ENCODE measurements at regions not wholly inside any gene's neighbourhood (a gene's known extent, or its start where the extent isn't known, plus 50 kb on each side); places are given as distances from the start of the nearest gene placed in this dataset.

GRCh38 chr3:18837137-18837755, 311.1 kb upstream of the KCNH8 start:
- DNase-seq (ENCODE audit: extremely low read depth in 1 of 2, low read depth in 1 of 2) = no peak

DNA sequence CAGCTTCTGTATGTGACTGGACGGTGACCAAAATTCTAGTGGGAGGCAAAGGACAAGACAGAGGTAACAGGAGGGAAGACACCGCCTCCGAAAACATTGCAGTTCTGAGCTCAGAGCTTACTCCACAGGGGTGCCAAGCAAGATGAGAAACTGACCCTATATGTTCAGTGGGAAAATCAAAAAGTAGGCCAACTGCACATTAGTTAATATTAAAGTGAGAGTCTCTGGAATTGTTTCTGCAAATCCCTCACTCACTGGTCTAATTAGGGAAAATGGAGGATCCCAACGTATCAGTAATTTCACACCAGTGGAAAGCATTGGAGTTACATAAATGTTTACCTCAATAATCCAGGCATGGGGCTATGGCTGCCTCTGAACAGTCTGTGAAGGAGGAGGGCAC, 313.3 kb upstream of the KCNH8 start:
- no peak for DNase-seq (ENCODE audit: extremely low read depth in 1 of 2, low read depth in 1 of 2)

DNA sequence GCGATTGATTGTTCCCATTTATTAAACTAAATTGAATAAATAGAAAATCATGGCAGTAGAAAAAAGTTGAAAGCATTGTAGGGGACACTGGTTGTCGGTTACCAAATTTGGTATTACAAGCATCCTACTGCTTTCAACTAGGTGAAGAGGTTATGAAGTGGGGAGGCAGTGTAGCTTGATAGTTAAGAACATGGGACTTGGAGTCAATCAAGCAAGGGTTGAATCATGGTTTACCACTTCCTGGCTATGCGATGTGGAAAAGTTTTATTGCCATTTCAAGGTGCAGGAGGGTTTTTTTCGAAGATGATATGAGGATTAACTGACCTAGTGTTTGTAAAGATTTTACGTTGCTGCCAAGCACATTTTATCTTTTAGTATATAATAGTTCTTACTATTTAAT, 318.2 kb upstream of the KCNH8 start:
- DNase-seq (ENCODE audit: extremely low read depth in 1 of 2, low read depth in 1 of 2) = no peak

- DNase-seq (ENCODE audit: extremely low read depth in 1 of 2, low read depth in 1 of 2) = no peak
Measured at GRCh38 chr3:18828637-18829036, 319.7 kb upstream of the KCNH8 start.

DNA sequence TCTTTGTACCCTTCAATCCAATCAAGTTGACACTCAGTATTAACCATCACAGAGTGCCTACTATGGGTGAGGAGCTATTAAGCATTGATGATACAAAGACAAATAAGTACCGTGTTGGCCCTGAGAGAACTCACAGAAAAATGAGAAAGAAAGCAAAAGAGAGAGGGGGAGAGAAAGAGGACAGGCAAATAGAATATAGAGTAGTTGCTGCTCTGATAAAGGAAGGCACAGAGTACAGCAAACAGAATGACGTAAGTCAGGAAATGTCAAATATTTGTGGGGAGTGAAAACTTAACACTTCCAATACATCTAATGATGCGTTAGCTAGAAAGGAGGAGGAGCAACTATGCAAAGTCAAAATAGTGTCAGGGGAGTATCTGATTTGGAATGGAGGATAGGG, 320.6 kb upstream of the KCNH8 start:
- DNase-seq (ENCODE audit: extremely low read depth in 1 of 2, low read depth in 1 of 2) = no peak

GRCh38 chr3:18825665-18826064, 322.6 kb upstream of the KCNH8 start:
- no peak for DNase-seq (ENCODE audit: extremely low read depth in 1 of 2, low read depth in 1 of 2)

DNA sequence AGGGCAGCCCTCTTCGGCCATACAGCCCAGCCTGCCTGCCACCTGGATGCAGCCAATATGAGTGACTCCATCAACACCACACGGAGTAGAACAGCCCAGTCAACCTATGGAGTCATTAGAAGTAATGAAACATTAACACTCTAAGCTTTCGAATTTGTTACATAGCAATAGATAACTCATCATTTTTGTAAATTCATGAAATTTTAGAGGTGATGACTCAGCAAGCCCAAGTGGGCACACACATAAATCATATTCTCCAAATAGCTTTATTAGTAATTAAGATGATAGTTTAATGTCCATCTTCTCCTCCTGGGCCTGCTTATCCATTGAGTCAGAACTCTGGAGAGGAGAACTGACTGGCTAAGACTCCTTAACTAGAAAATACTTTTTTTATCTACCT, 335.0 kb upstream of the KCNH8 start:
- DNase-seq (ENCODE audit: extremely low read depth in 1 of 2, low read depth in 1 of 2) = no peak

DNA sequence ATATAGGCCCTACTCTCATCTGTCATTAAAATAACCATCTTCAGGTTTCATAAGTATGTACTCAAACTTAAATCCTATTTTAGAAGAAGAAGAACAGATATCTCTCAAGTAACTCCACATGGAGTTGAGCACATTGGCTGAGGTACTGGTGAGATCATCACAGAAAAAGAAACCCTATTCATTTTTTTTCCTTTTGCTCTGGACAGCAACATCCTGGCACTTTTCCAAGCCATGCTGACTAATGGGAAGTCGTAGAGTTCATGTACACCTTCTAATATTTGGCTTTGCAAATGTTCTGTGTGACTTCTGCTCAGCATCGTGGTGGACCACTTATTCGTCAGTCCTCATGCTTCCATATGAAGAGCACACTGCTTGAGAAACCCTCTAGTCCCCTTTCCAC, 336.0 kb upstream of the KCNH8 start:
- no peak for DNase-seq (ENCODE audit: extremely low read depth in 1 of 2, low read depth in 1 of 2)

- DNase-seq (ENCODE audit: extremely low read depth in 1 of 2, low read depth in 1 of 2) = no peak
Measured at GRCh38 chr3:18810306-18810661, 338.0 kb upstream of the KCNH8 start.

DNA sequence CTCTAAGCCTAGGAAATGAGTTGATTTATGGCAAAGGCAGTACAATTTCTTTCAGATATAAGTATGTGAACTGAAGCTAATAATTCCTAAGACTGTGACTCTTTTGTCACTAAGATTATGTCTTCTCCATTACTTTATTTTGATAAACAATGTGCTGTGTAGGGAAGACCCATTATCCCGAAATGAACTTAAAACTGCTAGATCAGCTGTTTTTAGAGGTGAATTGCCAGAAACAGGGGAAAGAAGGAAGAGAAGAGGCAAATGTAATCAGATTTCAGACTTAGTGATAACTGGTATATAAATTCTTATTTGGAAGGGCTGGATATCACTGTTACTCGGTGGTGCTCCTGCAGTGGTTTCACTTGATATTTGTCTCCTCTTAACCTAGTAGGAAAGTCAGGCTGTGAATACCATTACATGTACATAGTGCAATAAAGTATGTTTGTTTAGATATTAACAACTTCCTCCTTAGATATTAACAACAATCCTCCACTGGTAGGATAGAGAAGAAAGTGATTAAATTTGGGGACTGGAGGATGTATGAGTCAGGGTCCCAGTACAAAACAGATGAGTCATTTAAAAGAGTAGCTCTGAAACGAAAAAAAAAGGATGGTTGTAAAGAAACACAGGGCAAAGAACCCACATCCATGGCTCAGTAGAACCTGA, 338.5 kb upstream of the KCNH8 start:
- DNase-seq (ENCODE audit: extremely low read depth in 1 of 2, low read depth in 1 of 2) = no peak

GRCh38 chr3:18808429-18808828, 339.9 kb upstream of the KCNH8 start:
- DNase-seq (ENCODE audit: extremely low read depth in 1 of 2, low read depth in 1 of 2) = no peak

- no peak for DNase-seq (ENCODE audit: extremely low read depth in 1 of 2, low read depth in 1 of 2)
Measured at GRCh38 chr3:18807593-18807992, 340.7 kb upstream of the KCNH8 start.

DNA sequence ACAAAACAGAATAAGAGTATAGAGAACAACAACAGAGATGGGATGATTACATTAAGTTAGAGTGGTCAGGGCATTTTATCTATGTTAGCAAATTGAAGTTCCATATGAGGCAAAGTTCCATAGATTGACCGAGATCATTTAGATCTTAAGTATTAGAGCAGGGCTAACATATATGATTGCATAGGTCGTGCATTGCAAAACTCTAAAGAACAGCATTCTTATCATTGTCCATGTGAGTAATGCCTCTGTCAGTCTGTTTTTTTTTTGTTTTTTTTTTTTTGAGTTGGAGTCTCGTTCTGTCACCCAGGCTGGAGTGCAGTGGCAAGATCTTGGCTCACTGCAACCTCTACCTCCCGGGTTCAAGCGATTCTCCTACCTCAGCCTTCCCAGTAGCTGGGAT, 341.7 kb upstream of the KCNH8 start:
- DNase-seq (ENCODE audit: extremely low read depth in 1 of 2, low read depth in 1 of 2) = no peak

DNA sequence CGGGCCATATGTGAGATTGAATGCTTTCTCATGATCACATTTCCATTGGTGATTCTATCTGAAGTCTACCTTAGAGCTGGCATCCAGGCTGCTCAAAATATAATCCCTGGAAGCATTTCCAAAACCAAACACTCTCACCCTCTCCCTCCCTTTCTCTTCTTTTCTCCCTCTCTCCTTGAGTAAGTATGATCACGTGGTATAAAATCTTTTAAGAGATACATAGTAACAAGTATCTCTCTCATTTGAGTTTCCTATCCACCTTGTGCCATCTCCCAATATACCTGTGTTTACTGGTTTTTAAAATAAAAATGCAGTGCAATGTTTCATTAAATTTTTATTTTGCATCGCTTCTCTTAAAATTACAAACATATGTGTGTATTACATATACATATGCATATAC, 350.9 kb upstream of the KCNH8 start:
- no peak for DNase-seq (ENCODE audit: extremely low read depth in 1 of 2, low read depth in 1 of 2)

DNA sequence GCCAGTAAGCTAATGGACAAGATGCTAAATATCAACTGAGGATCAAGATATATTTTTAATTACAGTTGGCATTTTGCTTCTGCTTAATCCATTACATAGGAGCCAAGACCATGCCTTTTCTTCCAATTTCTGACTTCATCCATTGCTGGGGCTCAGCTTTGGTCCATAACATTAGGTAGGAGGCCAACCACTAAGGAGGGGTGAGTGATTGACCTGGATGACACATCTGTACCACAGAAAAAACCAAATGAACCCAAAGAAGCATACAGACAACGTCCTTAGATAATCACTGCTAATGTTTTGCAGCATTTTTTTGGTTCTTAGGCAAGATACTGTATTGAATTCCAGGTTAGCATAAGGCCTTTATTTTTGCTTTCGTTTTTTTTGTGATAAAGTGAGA, 353.2 kb upstream of the KCNH8 start:
- DNase-seq (ENCODE audit: extremely low read depth in 1 of 2, low read depth in 1 of 2) = no peak

GRCh38 chr3:18791752-18792151, 356.6 kb upstream of the KCNH8 start:
- DNase-seq (ENCODE audit: extremely low read depth in 1 of 2, low read depth in 1 of 2) = no peak

- DNase-seq (ENCODE audit: extremely low read depth in 1 of 2, low read depth in 1 of 2) = no peak
Measured at GRCh38 chr3:18791182-18791581, 357.1 kb upstream of the KCNH8 start.

DNA sequence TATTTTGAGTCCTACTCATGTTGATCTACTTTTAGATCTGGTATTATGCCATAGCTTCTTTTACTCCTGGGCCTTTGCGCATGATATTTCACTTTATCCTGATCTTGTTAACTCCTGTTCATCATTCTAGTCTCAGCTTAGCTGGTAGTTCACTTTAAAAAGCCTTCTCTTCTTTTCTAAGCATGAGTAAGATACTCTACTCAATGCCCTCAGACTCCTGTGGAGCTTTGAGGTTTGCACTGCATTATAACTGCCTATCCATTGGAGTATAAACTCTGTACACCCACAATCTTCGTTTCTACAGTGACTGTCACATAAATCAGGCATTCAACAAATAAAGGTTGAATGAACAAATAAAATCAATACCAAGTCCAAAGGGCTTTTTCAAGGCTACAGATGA, 357.9 kb upstream of the KCNH8 start:
- DNase-seq (ENCODE audit: extremely low read depth in 1 of 2, low read depth in 1 of 2) = no peak

- no peak for DNase-seq (ENCODE audit: extremely low read depth in 1 of 2, low read depth in 1 of 2)
Measured at GRCh38 chr3:18789734-18790133, 358.6 kb upstream of the KCNH8 start.

- no peak for DNase-seq (ENCODE audit: extremely low read depth in 1 of 2, low read depth in 1 of 2)
Measured at GRCh38 chr3:18787441-18787840, 360.9 kb upstream of the KCNH8 start.

DNA sequence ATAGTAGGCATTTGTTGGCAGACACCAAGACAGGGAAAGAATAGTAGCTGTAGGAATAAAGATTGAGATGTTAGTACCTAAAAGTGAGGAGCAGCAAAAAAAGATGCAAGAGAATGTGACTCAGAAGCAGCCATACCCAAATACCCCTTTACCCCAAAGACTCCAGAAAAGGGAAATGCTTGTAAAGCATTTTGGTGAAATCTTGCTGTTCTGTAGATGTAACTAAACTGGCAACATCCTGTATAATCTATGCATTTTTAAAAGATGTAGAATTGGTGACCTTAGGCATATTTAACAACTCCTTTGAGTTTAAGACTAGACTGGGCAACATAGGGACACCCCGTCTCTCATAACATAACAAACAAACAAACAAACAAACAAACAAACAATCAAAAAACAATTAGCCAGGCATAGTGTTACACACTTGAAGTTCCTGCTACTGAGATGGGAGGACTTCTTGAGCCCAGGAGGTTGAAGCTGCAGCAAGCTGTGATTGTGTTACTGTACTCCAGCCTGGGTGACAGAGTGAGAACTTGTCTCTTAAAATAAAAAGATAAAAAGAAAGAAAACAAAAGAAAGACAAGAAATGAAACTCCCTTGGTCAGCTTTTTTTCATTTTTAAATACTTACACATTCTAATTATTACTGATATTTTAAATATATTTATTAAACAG, 361.5 kb upstream of the KCNH8 start:
- DNase-seq (ENCODE audit: extremely low read depth in 1 of 2, low read depth in 1 of 2) = no peak

DNA sequence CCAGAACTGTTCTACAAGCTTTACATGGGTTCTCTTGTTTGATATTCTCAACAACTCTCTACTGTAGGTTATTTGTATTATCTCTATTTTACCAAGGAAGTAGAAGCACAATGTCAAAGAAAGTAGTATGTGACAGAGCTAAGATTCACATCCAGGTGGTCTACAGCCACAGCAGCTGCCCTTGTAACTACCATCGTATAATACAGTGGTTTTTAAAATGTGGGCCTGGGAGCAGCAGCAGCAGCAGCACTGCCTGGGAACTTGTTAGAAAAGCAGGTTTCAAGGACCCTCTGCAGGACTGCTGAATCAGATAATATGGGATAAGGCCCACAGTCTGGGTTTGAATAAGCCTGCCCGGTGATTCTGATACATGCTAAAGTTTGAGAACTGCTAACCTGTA, 357.1 kb upstream of the SATB1 start:
- DNase-seq (ENCODE audit: extremely low read depth in 1 of 2, low read depth in 1 of 2) = no peak

- no peak for DNase-seq (ENCODE audit: extremely low read depth in 1 of 2, low read depth in 1 of 2)
Measured at GRCh38 chr3:18780959-18781358, 355.8 kb upstream of the SATB1 start.

Measured in stimulated activated CD8-positive, alpha-beta memory T cell treated with anti-CD3 and anti-CD28 coated beads, Interleukin-7, amount 100 ng/mL, for 48 hours (primary cell).